GM23248 (cell line): ENCODE measurements at regions not wholly inside any gene's neighbourhood (a gene's known extent, or its start where the extent isn't known, plus 50 kb on each side); places are given as distances from the start of the nearest gene placed in this dataset.

Source experiments
- DNase-seq: peaks from one replicate; pipeline ENCODE4 v3.0.0-alpha.2; 2015
- H2AFZ ChIP-seq: fragments of 200-600 bp; sonication (generic); 2 replicates; pipeline ENCODE4 v1.6.1; 2016; ENCODE audit warnings: antibody characterized with exemption
- H3F3A ChIP-seq: fragments of 200-600 bp; sonication (generic); 2 replicates; pipeline ENCODE4 v1.6.1; 2016; ENCODE audit warnings: mild to moderate bottlenecking, antibody characterized with exemption, mixed run types; ENCODE audit not compliant: insufficient read depth
- H3K27ac ChIP-seq: fragments of 200-600 bp; sonication (generic); 2 replicates; pipeline ENCODE4 v1.5.1; 2016; ENCODE audit warnings: mild to moderate bottlenecking
- H3K27me3 ChIP-seq: fragments of 200-600 bp; sonication (generic); replicated peaks from 2 replicates; pipeline ENCODE4 v1.6.1; 2016; ENCODE audit warnings: mild to moderate bottlenecking; ENCODE audit not compliant: insufficient read depth
- H3K36me3 ChIP-seq: fragments of 200-600 bp; sonication (generic); 2 replicates; pipeline ENCODE4 v1.6.1; 2016; ENCODE audit warnings: low read depth, mild to moderate bottlenecking
- H3K4me1 ChIP-seq: fragments of 200-600 bp; sonication (generic); 2 replicates; pipeline ENCODE4 v1.6.1; 2016; ENCODE audit warnings: mild to moderate bottlenecking; ENCODE audit not compliant: insufficient read depth
- H3K4me2 ChIP-seq: fragments of 200-600 bp; sonication (generic); one replicate; pipeline ENCODE4 v1.6.1; 2016; ENCODE audit warnings: mild to moderate bottlenecking; ENCODE audit not compliant: unreplicated experiment
- H3K4me3 ChIP-seq: fragments of 200-600 bp; sonication (generic); 2 replicates; pipeline ENCODE4 v1.5.1; 2016; ENCODE audit warnings: mild to moderate bottlenecking
- H3K79me2 ChIP-seq: fragments of 200-600 bp; sonication (generic); 2 replicates; pipeline ENCODE4 v1.6.1; 2016; ENCODE audit warnings: mild to moderate bottlenecking; ENCODE audit not compliant: insufficient read depth
- H3K9ac ChIP-seq: fragments of 200-600 bp; sonication (generic); 2 replicates; pipeline ENCODE4 v1.6.1; 2016; ENCODE audit warnings: mild to moderate bottlenecking
- H3K9me2 ChIP-seq: fragments of 200-600 bp; sonication (generic); 2 replicates; pipeline ENCODE4 v1.6.1; 2016; ENCODE audit warnings: mixed run types, mild to moderate bottlenecking, moderate library complexity; ENCODE audit not compliant: insufficient read depth
- H3K9me3 ChIP-seq: fragments of 200-600 bp; sonication (generic); one replicate; pipeline ENCODE4 v1.6.1; 2017; ENCODE audit warnings: low read depth
- H4K20me1 ChIP-seq: fragments of 200-600 bp; sonication (generic); 2 replicates; pipeline ENCODE4 v1.6.0; 2016; ENCODE audit not compliant: insufficient read depth
- EZH2 ChIP-seq: fragments of 200-600 bp; sonication (generic); IDR thresholded peaks from 2 replicates; pipeline ENCODE4 v1.6.1; 2018; ENCODE audit warnings: antibody characterized with exemption, mild to moderate bottlenecking; ENCODE audit not compliant: insufficient read depth, poor library complexity, severe bottlenecking
- EZH2phosphoT487 ChIP-seq: fragments of 200-600 bp; sonication (generic); IDR thresholded peaks from 2 replicates; pipeline ENCODE4 v1.6.1; 2018; ENCODE audit warnings: antibody characterized with exemption, moderate library complexity, mild to moderate bottlenecking, low read depth; ENCODE audit not compliant: insufficient read depth
- WGBS, 2 experiments: methylation state at CpG; one replicate each; pipeline ENCODE4 v1.1.6; 2015 to 2017; ENCODE audit warnings: low lambda C conversion rate in 2 of 2, low coverage in 1 of 2; ENCODE audit errors: missing lambda C conversion rate in 2 of 2; 5-methylcytosine and 5-hydroxymethylcytosine counted together
- in situ Hi-C: fragments of 300-500 bp; cut with MboI; formaldehyde crosslinking; loops from 2 replicates; pipeline ENCODE4 v1.15.0; 2020

DNA sequence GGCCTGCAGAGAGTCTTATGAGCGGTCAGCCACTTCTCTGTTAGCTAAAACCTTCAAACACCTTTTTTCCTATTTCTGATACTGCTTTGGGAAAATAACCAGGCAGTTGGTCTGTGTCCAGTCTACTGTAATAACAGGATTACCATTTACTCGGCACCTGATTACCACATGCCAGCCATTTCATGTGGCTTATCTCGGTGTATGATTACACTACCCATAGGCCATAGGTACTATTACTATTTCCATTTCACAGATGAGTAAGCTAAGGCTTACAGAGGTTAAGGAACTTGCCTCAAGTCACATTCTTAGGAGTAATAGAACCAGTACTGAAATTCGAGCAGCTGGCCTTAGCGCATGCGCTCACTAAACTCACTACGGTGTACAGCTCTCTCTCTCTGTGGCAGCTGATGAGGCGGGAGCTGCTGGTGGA lies 147.2 kb upstream of the L3MBTL4 start:
- WGBS, 2 experiments, result 82 to 83% methylated on average over 8 of the region's 8 CpGs
- Histone ChIP-seq H3K9me2 (no peaks in the 10 kb centered on the region), H3F3A (no peaks in the 10 kb centered on the region), H3K4me3 (no peak overlapping the region), H2AFZ (no peak overlapping the region), H3K36me3 (no peaks in the 10 kb centered on the region), H3K79me2 (no peaks in the 10 kb centered on the region), H4K20me1 (no peaks in the 10 kb centered on the region), H3K9ac (no peak overlapping the region), H3K27me3 (peaks cover 22% of the 10 kb centered on the region), H3K4me1 (no peaks in the 10 kb centered on the region), H3K9me3 (no peaks in the 10 kb centered on the region), H3K27ac (no peak overlapping the region), H3K4me2 (no peak overlapping the region)
- TF ChIP-seq EZH2phosphoT487 (no peak), EZH2 (no peak)
- no peak for DNase-seq
- in situ Hi-C loops, result loop anchor here (25.0 kb wide), 1 partner anchor 625 kb away; no protein-coding TSS in a partner anchor

DNA sequence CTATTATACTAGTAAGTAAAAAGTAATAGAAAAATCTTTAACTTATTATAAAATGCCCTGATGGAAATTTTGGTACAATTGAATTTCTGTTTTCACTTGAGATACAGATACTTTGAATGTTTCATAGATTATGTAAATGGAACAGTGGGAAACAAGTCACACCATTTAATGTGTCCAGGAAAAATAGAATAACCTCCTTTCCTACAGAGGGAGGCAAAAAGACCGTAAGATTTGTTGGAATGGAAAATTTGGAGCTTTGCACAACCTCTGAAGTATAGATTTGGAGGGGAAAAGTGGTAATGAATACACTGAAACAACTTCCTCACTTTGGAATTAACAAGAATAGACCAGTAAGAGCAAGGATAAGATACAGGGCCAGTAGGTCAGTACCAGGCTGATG lies 149.2 kb upstream of the L3MBTL4 start:
- WGBS, 2 experiments, result 9 to 31% methylated on average over 1 of the region's 1 CpG
- H3K4me2 ChIP-seq, result no peak overlapping the region
- no peak overlapping the region for H3K4me3 ChIP-seq
- no peak for TF ChIP-seq EZH2phosphoT487
- TF ChIP-seq EZH2, result no peak
- H3K9ac ChIP-seq, result no peak overlapping the region
- H3K79me2 ChIP-seq, result no peaks in the 10 kb centered on the region
- H3F3A ChIP-seq, result no peaks in the 10 kb centered on the region
- no peaks in the 10 kb centered on the region for H3K9me3 ChIP-seq
- no peak overlapping the region for H3K27ac ChIP-seq
- H3K27me3 ChIP-seq, result peaks cover 16% of the 10 kb centered on the region
- in situ Hi-C loops, result loop anchor here (25.0 kb wide), 1 partner anchor 623 kb away; no protein-coding TSS in a partner anchor
- H2AFZ ChIP-seq, result no peak overlapping the region
- H3K36me3 ChIP-seq, result no peaks in the 10 kb centered on the region
- no peak for DNase-seq
- H3K4me1 ChIP-seq, result no peaks in the 10 kb centered on the region
- no peaks in the 10 kb centered on the region for H4K20me1 ChIP-seq
- no peaks in the 10 kb centered on the region for H3K9me2 ChIP-seq

GRCh38 chr18:6564950-6565814 lies 150.5 kb upstream of the L3MBTL4 start:
- Histone ChIP-seq H3F3A (no peaks in the 10 kb centered on the region), H3K27ac (no peak overlapping the region), H3K4me3 (no peak overlapping the region), H3K4me1 (no peaks in the 10 kb centered on the region), H3K9me2 (no peaks in the 10 kb centered on the region), H3K9me3 (no peaks in the 10 kb centered on the region), H3K27me3 (0 out of 2 replicates have a peak, but pooled peaks cover 6% of the 10 kb centered on the region), H3K36me3 (no peaks in the 10 kb centered on the region), H3K79me2 (no peaks in the 10 kb centered on the region), H3K4me2 (no peak overlapping the region), H2AFZ (no peak overlapping the region), H3K9ac (no peak overlapping the region), H4K20me1 (no peaks in the 10 kb centered on the region)
- WGBS, 2 experiments, result 66 to 70% methylated on average over 4 of the region's 4 CpGs
- no peak for DNase-seq
- in situ Hi-C loops, result loop anchor here (25.0 kb wide), 1 partner anchor 622 kb away; no protein-coding TSS in a partner anchor
- TF ChIP-seq EZH2phosphoT487 (no peak), EZH2 (no peak)

GRCh38 chr18:6565815-6566081 lies 151.0 kb upstream of the L3MBTL4 start:
- Histone ChIP-seq H3K27me3 (0 out of 2 replicates have a peak, but pooled peaks cover under 1% of the 10 kb centered on the region), H3K9me3 (no peaks in the 10 kb centered on the region), H3K4me3 (no peak overlapping the region), H3K36me3 (no peaks in the 10 kb centered on the region), H3K4me1 (no peaks in the 10 kb centered on the region), H3K4me2 (no peak overlapping the region), H3K79me2 (no peaks in the 10 kb centered on the region), H3F3A (no peaks in the 10 kb centered on the region), H4K20me1 (no peaks in the 10 kb centered on the region), H3K9ac (no peak overlapping the region), H3K9me2 (no peaks in the 10 kb centered on the region), H3K27ac (no peak overlapping the region), H2AFZ (no peak overlapping the region)
- WGBS, 2 experiments, result 12 to 47% methylated on average over 2 of the region's 2 CpGs
- DNase-seq, result no peak
- in situ Hi-C loops, result loop anchor here (25.0 kb wide), 1 partner anchor 622 kb away; no protein-coding TSS in a partner anchor
- TF ChIP-seq EZH2 (no peak), EZH2phosphoT487 (no peak)
